ENCODE measurements at regions not wholly inside any gene's neighbourhood (a gene's known extent, or its start where the extent isn't known, plus 50 kb on each side); places are given as distances from the start of the nearest gene placed in this dataset.

DNA sequence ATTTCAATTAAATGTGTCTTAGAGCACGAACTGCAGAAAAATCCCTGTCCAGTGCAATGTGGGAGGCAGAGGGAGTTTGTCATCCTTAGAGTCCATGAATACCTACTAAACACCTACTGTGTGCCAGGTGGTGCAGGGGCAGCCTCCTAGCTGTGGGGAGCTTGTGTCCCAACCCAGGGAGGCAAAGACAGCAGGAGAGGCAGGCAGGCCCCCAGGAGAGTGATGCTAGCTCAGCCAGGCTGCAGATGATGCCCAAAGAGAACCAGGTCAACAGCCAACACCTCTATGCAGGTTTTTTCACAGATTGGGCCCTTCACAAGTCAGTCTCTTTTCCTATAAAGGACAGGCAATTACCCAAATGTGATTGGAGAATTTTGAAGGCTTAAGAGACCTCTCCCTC, 108.2 kb upstream of the UQCRFS1 start:
- DNase-seq (ENCODE audit: low read depth in 4 of 4, low spot score in 2 of 4), result no peak

DNA sequence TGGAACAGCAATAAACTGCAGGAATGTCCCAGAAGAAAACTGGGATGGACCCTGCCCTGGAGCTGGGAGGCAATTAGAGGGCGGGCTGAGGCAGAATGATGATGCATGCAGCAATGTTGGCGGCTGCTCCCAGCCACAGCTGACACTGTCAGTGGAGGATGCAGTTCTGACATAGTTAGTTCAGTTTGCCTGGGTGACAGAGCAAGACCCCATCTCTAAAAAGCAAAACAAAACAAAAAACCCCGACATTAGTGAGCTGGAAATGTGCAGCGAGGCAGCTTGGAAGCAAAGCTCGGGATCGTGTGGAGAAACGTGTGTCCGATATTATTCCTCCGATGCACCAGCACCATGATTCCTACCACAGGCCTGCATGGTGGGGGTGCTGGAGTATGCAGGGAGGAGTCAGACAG, 110.1 kb upstream of the UQCRFS1 start:
- no peak for DNase-seq (ENCODE audit: low read depth in 4 of 4, low spot score in 2 of 4)

DNA sequence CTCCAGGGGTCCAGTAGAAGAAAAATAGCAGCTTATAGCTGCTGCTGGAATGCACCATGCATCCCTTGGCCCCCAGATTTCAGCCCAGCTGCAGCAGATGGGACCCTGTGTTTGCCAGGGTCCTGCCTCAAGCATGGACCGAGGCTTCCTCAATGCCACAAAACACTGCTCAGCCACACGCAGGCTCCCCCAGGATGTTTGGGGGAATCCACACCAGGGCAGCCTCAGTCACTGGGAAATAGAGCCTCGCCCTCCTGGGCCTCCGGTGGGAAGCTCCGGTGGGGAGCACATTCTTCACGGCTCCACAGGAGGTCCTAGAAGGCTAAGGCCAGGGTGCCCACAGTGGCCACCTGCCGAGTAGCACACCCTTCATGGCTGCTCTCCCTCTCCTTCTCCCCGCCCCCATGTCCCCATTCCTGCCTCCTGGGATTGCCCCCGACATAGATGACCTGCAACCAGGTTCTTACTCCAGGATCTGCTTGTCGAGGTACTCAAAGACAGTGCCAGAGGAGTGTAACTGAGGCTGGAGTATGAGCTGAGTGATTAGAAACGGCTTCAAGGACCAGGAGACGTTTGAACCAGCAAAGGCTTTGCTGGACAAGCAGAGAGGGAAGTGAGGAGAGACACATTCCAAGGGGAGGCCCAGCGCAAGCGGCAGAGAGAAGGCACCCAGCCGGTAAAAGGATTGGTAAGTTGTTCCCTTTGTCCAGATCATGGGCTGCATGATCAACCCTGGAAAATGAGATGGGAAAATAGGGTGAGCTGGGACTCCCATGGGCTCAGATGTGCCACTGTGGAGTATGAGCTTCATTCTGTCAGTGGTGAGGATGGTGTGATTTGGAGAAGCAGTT, 110.7 kb upstream of the UQCRFS1 start:
- DNase-seq (ENCODE audit: low read depth in 4 of 4, low spot score in 2 of 4), result no peak

DNA sequence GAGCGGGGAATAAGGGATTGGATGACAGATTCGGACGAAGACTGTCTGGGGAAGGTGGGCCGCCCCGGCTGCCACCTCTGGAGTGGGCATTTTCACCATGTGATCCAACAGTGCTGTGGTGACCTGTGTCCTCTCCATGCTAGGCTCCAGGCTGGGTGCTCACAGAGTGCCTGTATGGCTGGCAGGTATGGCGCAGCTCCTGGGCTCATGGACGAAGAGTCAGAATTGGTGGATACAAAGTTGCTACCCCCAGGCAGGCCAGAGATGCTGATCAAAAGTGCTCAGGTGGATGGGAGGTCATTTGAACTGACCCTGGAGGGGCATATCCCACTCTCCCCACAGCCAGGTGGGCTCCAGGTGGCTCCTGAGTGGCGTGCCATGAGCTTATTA, 111.3 kb upstream of the UQCRFS1 start:
- no peak for DNase-seq (ENCODE audit: low read depth in 4 of 4, low spot score in 2 of 4)

DNA sequence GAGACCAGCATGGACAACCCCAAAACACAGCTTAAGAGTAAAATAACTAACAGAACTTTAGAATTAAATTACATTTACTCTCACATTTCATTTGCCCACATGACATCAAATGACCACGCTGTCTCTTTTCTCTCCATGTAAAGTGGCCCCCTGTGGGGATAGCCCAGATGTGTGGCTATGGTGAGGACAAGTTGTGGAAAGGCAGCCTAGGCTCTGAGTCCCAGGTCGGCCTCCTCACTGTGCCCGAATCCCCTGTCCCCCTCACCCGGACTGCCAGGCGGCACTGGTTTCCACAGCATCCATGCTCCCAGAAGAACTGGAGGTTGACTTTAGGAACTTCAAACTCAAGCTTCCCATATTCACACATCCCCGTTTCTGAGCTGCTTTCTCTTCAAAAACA, 111.8 kb upstream of the UQCRFS1 start:
- DNase-seq (ENCODE audit: low read depth in 4 of 4, low spot score in 2 of 4), result no peak

DNA sequence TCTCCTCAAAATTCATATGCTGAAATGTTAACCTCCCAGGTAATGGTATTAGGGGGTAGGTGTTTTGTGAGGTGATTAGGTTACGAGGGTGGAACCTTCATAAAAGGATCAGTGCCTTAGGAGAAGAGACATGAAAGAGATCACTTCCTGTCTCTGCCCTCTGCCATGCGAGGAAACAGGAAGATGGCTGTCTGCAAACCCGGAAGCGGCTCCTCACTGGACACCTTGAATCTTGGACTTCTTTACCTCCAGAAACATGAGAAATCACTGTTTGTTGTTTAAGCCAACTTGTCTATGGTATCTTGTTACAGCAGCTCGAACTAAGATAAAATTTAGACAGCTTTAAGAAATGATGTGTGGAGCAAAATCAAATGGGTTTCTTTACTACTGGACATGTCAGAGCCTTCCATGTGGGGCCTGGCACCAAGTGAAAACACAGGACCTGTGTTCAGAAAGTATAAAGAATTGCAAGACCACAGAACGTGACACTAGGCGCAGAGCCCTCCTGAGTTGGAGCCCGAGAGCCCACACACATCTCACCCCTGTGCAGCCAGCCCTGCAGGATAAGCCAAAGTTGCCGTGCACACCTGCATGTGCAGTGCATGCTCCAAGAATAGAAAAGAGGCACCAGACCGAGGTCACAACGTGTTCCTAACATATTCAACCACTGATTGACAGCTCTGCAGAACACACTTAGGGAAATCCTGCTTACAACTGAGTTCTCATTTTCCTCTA, 112.5 kb upstream of the UQCRFS1 start:
- DNase-seq (ENCODE audit: low read depth in 4 of 4, low spot score in 2 of 4), result no peak

DNA sequence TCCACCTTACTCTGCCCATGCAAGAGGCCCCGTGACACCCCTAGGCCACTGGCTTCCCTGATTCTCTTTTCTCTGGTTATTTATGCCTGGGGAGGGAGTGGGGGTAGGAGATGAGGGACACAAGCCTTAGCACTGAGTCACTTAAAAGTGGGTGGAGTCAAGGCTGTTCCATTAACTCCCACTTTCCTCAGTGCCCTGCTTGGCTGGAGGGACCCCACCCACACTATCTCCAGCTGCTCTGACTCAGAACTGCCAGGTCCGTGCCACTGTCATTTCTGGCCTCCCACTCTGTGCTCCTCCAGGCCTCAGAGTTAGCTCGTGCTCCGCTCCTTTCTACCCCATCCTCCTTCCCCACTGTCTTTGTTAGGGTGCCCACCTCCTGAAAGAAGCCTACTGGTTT, 113.4 kb upstream of the UQCRFS1 start:
- no peak for DNase-seq (ENCODE audit: low read depth in 4 of 4, low spot score in 2 of 4)

DNA sequence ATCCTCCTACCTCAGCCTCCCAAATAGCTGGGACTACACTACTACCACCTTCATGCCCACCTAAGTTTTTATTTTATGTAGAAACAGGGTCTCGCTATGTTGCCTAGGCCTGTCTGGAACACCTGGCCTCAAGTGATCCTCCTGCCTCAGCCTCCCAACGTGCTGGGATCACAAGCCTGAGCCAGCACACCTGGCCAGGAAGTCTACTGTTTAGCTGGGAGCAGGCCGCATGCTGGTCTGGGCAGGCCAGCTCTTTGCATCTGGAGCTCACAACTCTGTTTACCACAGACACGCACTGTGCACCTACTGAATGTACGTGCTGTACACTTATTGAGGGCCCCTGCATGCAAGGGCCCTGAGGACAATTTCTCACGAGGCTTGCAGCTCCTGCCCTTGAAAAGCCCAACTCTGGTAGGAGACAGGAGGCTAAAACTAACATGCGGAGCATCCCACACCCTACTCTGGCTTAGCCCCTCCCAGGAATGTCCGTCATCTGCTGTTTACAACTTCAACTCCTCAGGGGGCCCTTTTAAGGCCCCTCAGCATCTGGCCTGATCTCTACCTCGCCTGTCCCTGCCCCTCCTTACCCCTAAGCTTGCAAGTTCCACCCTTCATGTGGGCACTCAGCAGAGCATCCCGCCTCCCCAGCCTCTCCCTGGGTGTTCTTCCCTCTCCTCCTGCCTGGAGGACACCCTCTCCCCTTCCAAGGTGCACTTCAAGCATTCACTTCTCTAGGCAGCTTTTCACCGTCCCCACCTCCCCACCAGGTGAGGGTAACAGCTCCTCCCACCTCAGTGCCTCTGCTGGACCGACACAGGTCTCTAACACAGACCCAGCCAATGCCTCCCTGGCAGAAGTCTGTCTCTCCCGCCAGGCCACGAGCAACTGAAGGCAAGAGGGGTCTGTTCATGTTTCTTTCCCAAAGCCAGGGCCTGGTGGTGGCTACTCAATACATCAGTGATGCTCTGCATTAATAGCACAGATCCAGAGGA, 114.2 kb upstream of the UQCRFS1 start:
- no peak for DNase-seq (ENCODE audit: low read depth in 4 of 4, low spot score in 2 of 4)

DNA sequence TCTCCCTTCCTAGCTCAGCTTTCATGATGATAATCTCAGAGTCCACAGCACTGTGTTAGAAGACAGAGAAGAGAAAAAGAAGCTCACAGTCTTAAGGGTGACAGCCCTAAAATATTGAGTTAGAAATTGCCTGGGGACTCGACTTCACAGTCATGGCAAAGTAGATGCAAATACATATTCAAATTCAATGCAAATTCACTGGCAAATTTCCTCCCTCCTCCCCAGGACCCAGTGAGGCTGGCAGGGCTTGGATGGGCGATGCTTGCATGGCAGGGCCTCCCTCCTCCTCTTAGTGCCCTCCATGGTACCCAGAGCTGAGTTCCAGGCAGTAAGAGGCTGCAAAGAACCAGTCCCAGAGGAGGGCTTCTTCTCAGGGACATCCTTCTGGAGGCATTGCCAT, 115.6 kb upstream of the UQCRFS1 start:
- DNase-seq (ENCODE audit: low read depth in 4 of 4, low spot score in 2 of 4), result no peak

DNA sequence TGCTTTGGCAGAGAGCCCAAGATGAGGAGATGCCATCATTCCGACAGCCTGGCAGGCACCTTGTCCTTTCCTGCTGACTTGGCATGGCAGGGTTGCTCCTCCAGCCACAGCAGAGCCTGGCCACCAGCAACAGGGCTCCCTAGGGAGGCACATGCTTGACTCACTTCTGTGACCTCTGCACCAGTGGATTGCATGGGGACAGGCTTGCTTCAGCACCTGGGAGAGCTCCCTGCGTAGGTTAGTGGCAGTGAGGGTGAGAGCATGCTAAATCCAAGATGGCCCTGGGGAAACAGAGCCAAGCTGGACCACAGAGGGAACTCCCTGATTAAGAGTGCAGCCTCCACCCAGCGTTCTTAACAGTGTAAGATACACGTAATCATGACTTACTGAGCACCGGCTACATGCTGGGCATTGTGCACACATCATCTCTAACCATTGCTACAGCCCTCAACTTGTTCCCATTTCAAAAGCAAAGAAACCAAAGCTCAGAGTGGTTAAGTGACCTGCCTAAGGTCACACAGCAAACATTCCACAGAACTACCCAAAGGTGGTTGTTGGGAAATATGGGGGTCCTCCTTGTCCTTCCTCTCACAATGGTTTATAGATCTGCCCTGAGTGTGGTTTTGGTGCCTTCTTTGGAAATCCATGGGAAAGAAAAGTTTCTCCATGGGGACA, 116.6 kb upstream of the UQCRFS1 start:
- DNase-seq (ENCODE audit: low read depth in 4 of 4, low spot score in 2 of 4), result peak in 1 of 4 donors; percentile 41

DNA sequence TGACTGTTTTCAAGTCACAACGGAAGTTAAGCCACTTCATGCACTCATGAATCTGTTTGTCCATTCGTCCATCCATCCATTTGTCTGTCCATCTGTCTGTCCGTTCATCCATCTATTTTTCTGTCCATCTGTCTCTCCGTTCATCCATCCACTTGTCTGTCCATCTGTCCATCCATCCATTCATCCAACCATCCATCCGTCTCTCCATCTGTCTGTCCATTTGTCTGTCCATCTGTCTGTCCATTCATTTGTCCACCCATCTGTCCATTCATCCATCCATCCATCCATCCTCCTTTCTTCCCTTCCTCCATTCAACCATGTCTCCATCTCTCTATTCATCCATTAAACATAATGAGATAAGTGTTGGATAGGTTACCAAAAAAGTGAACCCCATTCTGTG, 123.5 kb upstream of the UQCRFS1 start:
- no peak for DNase-seq (ENCODE audit: low read depth in 4 of 4, low spot score in 2 of 4)

DNA sequence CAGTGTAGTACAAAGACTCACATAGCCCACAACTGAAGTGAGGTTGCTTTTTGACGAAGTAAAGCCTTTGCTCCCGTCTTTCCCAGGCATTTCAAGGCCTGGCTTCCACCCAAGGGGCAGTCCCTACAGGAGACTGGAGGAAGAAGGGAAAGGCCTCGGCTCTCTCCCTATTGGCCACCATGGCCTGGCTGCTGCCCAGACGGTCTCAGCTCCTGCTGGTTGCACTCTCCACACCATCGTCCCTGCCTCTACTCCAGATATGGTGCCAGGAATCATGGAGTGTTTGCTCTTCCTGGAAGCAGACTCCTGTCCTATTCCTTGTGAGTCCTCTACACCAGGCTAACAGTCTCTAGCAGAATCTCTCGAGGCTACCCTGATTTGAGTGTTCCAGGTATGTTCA, 124.1 kb upstream of the UQCRFS1 start:
- DNase-seq (ENCODE audit: low read depth in 4 of 4, low spot score in 2 of 4), result no peak

DNA sequence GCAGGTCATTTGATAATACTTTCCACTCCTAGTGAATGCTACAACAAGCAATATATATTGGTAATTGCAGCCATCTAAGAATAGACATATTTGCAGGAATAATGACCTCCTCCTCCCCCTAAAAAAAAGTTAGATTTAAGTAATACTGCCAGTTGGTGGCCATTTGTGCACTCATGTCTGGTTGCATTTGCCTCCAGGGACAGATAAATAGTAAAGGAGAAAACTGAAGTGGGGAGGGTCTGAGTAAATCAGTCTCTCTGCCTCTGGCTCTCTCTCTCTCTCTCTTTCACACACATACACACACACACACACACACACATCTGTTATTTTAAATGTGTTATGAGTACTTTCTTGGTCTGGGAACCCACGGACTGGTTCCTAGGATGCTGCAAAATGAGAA, 125.5 kb upstream of the UQCRFS1 start:
- DNase-seq (ENCODE audit: low read depth in 4 of 4, low spot score in 2 of 4), result no peak

DNA sequence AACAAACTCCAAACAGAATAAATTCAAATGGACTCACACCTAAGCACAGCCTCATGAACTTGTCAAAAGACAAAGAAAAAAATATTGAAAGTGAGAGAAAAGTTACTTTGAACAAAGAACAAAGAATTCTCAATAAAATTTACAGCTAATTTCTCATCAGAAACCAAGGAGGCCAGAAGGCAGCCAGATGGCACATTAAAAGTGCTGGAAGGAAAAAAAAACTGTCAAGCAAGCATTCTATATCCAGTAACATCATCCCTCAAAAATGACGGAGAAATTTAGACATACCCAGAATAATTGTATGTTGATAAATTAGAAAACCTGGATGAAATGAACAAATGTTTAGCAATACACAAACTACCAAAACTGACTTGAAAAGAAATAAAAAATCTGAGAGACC, 129.8 kb upstream of the UQCRFS1 start:
- DNase-seq (ENCODE audit: low read depth in 4 of 4, low spot score in 2 of 4), result no peak

DNA sequence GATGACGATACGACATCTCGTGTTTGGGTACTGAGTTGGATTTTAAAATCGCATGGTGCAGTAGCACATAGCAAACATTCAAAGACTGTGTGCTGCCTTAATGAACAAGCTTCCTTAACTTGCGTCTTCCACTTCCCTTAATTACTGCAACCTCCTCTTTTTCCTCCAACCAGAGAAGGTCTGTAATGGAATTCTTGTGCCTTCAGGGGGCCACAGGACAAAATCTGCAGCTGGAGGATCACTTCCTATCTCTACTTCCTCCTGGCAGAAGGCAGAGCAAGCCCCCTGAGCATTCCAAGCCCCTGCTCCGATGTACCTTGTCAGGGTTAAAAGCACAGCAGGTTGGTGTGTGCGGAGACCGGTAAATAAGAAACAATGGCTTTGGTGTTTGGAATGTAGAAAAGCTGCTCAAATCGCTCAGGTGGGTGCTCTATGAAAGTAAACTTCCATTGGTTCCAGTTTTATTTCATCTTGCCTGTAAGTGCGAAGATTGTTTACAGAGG, 151.3 kb upstream of the UQCRFS1 start:
- DNase-seq (ENCODE audit: low read depth in 4 of 4, low spot score in 2 of 4), result no peak

DNA sequence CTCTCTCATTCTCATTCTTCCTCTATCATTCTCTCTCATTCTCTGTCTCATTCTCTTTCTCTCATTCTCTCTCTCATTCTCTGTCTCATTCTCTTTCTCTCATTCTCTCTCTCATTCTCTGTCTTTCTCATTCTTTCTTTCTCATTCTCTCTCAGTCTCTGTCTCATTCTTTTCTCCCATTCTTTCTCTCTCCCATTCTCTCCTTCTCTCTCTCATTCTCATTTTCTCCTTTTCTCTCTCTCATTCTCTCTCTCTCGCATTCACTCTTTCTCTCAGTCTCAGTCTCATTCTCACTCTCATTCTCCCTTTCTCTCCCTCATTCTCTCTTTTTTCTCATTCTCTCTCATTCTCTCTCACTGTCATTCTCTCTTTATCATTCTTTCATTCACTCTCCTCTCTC, 152.0 kb upstream of the UQCRFS1 start:
- no peak for DNase-seq (ENCODE audit: low read depth in 4 of 4, low spot score in 2 of 4)

DNA sequence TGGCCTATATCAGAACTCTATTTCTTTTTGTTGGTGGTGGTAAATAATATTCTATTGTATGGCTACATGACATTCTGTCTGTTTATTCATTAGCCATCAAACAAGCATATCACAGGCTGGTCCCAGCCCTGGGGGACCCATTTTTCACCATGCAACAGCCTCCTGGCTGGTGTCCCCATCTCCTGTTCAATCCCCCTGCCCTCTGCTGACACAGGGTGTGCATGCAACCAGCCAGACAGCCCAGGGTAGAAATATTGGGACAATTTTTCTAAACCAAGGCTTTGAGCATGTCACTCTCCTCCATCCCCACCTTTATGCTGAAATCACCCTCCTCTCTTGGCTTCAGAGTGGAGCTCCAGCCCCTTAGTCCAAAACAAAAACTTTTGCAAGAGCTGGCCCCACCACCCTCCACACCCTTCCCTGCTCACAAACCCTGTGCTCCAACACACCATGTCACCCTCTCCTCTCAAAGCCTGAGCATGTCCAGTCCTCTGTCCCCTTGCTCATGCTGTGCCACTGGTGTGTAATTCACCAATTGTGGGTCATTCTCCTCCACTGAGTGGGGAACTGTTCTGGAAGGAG, 153.0 kb upstream of the UQCRFS1 start:
- no peak for DNase-seq (ENCODE audit: low read depth in 4 of 4, low spot score in 2 of 4)

DNA sequence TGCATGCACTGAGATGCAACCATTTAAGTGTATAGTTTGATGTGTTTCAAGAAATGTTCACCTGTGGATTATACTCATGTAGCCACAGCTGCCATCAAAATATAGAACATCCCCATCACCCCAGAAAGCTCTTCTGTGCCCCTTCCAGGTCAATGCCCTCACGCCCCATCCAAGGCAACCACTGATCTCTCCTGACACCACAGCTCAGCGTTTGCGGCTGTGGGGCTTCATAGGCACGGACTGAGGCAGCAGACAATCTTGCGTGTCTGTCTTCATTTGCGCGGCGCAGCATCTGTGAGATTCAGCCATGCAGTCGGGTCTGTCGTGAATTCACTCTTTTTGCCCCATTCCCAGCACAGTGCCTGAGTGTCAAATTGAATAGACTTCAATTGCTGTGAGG, 153.8 kb upstream of the UQCRFS1 start:
- DNase-seq (ENCODE audit: low read depth in 4 of 4, low spot score in 2 of 4), result no peak

DNA sequence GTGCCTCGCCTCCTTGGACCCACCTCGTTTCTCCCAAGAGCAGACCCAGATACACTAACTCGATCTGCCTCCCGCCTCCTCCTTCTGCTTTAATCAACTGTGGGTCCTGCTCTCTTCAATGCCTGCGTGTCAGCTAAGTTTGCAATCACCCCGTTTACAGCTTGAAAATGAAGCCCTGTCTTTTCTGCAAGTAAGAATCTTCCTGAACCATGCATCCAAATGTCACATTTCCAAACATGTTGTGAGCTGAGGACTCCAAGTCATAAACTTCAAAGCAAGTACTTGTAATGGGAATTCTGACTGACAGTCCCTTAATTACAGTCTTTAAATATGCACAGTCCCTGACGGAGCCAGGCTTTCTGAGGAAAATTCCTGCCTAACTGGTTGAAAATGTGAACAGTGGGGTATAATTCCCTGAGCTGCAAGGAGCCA, 154.9 kb upstream of the UQCRFS1 start:
- DNase-seq (ENCODE audit: low read depth in 4 of 4, low spot score in 2 of 4), result no peak

DNA sequence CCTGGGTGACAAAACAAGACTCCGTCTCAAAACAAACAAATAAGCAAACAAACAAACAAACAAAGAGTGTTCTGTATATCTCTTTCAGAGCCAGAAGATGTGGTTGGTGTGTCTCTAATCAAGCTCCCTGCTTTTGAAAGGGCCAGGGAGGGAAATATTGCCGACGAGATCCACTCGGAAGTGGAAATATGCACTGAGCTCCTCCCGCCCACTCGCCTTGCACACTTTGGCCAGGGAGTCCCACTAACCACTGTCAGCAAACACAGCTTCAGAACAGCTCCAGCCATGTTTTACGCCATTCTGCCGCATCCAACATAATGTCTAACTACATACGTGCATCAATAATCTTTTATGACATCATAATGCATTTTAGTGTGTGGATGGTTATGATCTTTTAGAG, 155.5 kb upstream of the VSTM2B start:
- no peak for DNase-seq (ENCODE audit: low read depth in 4 of 4, low spot score in 2 of 4)
